ENCODE measurements at regions not wholly inside any gene's neighbourhood (a gene's known extent, or its start where the extent isn't known, plus 50 kb on each side); places are given as distances from the start of the nearest gene placed in this dataset.

DNA sequence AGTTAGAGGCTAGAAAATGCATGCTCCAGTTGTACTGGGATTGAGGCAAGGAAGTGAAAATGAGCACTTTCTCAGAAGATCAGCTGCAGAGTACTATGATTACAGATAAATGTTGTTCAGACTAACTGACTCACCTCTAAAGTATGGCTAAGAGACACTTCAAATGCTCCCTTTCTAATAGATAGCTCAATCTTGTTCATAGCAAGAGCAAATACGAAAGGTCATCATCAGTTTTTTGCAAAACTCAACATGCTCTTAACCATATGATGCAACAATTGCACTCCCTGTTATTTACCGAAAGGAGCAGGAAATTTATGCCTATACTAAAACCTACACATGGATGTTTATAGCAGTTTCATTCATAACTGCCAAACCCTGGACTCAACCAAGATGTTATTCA lies 838.4 kb upstream of the INTU start:
- POLR2A ChIA-PET, result no interaction called here
- DNase-seq (ENCODE audit: low spot score) (no peak), ATAC-seq (no peak)
- H3K27me3 Mint-ChIP-seq (ENCODE audit: low read depth), result no peaks in the 10 kb centered on the region
- H3K4me1 Mint-ChIP-seq, result 0 out of 2 replicates have a peak, but pooled peaks cover under 1% of the 10 kb centered on the region
- no peaks in the 10 kb centered on the region for H3K36me3 Mint-ChIP-seq
- CTCF ChIA-PET, result no interaction called here
- H3K27ac Mint-ChIP-seq, result no peak overlapping the region
- no peaks in the 10 kb centered on the region for H3K9me3 Mint-ChIP-seq
- TF ChIP-seq TEAD4 (CRISPR knock-in tag; IDR thresholded peaks at IDR 0.05), result no peak
- TF ChIP-seq, protein P1, sequence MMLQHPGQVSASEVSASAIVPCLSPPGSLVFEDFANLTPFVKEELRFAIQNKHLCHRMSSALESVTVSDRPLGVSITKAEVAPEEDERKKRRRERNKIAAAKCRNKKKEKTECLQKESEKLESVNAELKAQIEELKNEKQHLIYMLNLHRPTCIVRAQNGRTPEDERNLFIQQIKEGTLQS (CRISPR knock-in tag; conservative IDR thresholded peaks at IDR 0.05), result no peak
- TF ChIP-seq NR2C2 (CRISPR knock-in tag; IDR thresholded peaks at IDR 0.05), result no peak
- TF ChIP-seq ZNF263 (CRISPR knock-in tag; IDR thresholded peaks at IDR 0.05; ENCODE audit: low read depth), result no peak
- TF ChIP-seq NR1H2 (CRISPR knock-in tag; IDR thresholded peaks at IDR 0.05), result no peak
- no peak for TF ChIP-seq ESRRA (CRISPR knock-in tag; IDR thresholded peaks at IDR 0.05; ENCODE audit: borderline replicate concordance)
- no peak for TF ChIP-seq SOX15 (CRISPR knock-in tag; IDR thresholded peaks at IDR 0.05)
- no peak overlapping the region for H3K4me3 Mint-ChIP-seq

DNA sequence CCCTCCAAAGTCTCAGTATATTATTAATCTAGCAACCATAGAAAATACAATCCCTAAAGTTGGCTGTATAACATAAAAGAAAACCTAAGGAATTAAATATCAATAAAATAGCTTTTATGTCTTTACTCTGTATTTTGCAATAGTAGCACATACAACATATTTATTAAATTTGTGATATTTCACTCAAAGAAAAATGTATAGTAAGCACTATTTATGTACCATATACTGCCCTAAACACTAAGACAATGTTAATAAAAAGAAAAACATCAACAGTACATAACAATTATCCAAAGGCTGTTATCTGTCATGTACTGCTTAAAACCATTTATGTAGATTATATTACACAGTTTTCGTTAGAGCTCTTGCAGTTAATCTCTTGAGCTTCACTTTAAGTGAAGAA lies 834.5 kb upstream of the INTU start:
- H3K4me3 Mint-ChIP-seq, result no peak overlapping the region
- CTCF ChIA-PET, result no interaction called here
- peaks cover 13% of the 10 kb centered on the region for H3K4me1 Mint-ChIP-seq

DNA sequence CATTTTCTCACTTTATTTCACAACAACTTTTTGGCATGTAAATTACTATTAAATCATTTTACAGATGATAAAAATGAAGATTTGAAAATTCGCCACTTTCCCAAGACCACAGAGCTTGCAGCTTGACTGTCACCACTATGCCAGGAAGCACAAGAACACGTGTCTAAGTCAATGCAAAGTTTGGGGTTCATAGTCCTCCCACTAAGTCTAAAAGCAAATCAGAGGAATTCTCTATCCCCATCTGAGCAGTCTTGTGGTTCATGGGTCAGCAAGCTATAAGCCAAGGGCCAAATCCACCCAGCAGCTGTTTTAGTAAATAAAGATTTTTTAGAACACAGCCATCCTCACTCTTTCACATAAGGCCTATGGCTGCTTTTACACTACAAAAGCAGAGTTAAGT lies 833.3 kb upstream of the INTU start:
- H3K9me3 Mint-ChIP-seq, result no peaks in the 10 kb centered on the region
- ATAC-seq, result no peak

More for the DNA sequence above, 834.5 kb upstream of the INTU start:
- Mint-ChIP-seq H3K27me3 (ENCODE audit: low read depth) (no peaks in the 10 kb centered on the region), H3K9me3 (no peaks in the 10 kb centered on the region), H3K27ac (no peak overlapping the region), H3K36me3 (no peaks in the 10 kb centered on the region)
- POLR2A ChIA-PET, result no interaction called here
- ATAC-seq (no peak), DNase-seq (ENCODE audit: low spot score) (no peak)
- TF ChIP-seq SOX15 (CRISPR knock-in tag; IDR thresholded peaks at IDR 0.05), result no peak
- TF ChIP-seq, protein P2, sequence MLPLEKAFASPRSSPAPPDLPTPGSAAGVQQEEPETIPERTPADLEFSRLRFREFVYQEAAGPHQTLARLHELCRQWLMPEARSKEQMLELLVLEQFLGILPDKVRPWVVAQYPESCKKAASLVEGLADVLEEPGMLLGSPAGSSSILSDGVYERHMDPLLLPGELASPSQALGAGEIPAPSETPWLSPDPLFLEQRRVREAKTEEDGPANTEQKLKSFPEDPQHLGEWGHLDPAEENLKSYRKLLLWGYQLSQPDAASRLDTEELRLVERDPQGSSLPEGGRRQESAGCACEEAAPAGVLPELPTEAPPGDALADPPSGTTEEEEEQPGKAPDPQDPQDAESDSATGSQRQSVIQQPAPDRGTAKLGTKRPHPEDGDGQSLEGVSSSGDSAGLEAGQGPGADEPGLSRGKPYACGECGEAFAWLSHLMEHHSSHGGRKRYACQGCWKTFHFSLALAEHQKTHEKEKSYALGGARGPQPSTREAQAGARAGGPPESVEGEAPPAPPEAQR (CRISPR knock-in tag; IDR thresholded peaks at IDR 0.05), result no peak
- TF ChIP-seq, protein P3, sequence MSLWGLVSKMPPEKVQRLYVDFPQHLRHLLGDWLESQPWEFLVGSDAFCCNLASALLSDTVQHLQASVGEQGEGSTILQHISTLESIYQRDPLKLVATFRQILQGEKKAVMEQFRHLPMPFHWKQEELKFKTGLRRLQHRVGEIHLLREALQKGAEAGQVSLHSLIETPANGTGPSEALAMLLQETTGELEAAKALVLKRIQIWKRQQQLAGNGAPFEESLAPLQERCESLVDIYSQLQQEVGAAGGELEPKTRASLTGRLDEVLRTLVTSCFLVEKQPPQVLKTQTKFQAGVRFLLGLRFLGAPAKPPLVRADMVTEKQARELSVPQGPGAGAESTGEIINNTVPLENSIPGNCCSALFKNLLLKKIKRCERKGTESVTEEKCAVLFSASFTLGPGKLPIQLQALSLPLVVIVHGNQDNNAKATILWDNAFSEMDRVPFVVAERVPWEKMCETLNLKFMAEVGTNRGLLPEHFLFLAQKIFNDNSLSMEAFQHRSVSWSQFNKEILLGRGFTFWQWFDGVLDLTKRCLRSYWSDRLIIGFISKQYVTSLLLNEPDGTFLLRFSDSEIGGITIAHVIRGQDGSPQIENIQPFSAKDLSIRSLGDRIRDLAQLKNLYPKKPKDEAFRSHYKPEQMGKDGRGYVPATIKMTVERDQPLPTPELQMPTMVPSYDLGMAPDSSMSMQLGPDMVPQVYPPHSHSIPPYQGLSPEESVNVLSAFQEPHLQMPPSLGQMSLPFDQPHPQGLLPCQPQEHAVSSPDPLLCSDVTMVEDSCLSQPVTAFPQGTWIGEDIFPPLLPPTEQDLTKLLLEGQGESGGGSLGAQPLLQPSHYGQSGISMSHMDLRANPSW (CRISPR knock-in tag; conservative IDR thresholded peaks at IDR 0.05; ENCODE audit: low read depth), result no peak
- TF ChIP-seq JAZF1 (CRISPR knock-in tag; IDR thresholded peaks at IDR 0.05), result no peak
- TF ChIP-seq, protein P4, sequence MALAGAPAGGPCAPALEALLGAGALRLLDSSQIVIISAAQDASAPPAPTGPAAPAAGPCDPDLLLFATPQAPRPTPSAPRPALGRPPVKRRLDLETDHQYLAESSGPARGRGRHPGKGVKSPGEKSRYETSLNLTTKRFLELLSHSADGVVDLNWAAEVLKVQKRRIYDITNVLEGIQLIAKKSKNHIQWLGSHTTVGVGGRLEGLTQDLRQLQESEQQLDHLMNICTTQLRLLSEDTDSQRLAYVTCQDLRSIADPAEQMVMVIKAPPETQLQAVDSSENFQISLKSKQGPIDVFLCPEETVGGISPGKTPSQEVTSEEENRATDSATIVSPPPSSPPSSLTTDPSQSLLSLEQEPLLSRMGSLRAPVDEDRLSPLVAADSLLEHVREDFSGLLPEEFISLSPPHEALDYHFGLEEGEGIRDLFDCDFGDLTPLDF (CRISPR knock-in tag; IDR thresholded peaks at IDR 0.05), result no peak
- TF ChIP-seq FOXJ3 (CRISPR knock-in tag; IDR thresholded peaks at IDR 0.05; ENCODE audit: borderline replicate concordance), result no peak
- TF ChIP-seq KAT7 (CRISPR knock-in tag; IDR thresholded peaks at IDR 0.05; ENCODE audit: borderline replicate concordance), result no peak

More for the DNA sequence above, 833.3 kb upstream of the INTU start:
- H3K4me1 Mint-ChIP-seq, result peaks cover 13% of the 10 kb centered on the region
- H3K27ac Mint-ChIP-seq, result no peak overlapping the region
- CTCF ChIA-PET, result no interaction called here
- TF ChIP-seq NFATC4 (CRISPR knock-in tag; IDR thresholded peaks at IDR 0.05) (no peak), NR2C2 (CRISPR knock-in tag; IDR thresholded peaks at IDR 0.05) (no peak), RORB (CRISPR knock-in tag; IDR thresholded peaks at IDR 0.05) (no peak), RELA (CRISPR knock-in tag; IDR thresholded peaks at IDR 0.05; ENCODE audit: borderline replicate concordance) (no peak)
- TF ChIP-seq, protein P5, sequence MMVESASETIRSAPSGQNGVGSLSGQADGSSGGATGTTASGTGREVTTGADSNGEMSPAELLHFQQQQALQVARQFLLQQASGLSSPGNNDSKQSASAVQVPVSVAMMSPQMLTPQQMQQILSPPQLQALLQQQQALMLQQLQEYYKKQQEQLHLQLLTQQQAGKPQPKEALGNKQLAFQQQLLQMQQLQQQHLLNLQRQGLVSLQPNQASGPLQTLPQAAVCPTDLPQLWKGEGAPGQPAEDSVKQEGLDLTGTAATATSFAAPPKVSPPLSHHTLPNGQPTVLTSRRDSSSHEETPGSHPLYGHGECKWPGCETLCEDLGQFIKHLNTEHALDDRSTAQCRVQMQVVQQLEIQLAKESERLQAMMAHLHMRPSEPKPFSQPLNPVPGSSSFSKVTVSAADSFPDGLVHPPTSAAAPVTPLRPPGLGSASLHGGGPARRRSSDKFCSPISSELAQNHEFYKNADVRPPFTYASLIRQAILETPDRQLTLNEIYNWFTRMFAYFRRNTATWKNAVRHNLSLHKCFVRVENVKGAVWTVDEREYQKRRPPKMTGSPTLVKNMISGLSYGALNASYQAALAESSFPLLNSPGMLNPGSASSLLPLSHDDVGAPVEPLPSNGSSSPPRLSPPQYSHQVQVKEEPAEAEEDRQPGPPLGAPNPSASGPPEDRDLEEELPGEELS (CRISPR knock-in tag; IDR thresholded peaks at IDR 0.05), result no peak
- TF ChIP-seq, protein P6, sequence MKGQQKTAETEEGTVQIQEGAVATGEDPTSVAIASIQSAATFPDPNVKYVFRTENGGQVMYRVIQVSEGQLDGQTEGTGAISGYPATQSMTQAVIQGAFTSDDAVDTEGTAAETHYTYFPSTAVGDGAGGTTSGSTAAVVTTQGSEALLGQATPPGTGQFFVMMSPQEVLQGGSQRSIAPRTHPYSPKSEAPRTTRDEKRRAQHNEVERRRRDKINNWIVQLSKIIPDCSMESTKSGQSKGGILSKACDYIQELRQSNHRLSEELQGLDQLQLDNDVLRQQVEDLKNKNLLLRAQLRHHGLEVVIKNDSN (CRISPR knock-in tag; IDR thresholded peaks at IDR 0.05), result no peak
- H3K4me3 Mint-ChIP-seq, result no peak overlapping the region
- no peaks in the 10 kb centered on the region for H3K27me3 Mint-ChIP-seq (ENCODE audit: low read depth)
- DNase-seq (ENCODE audit: low spot score), result no peak
- H3K36me3 Mint-ChIP-seq, result no peaks in the 10 kb centered on the region
- POLR2A ChIA-PET, result interaction anchor here (1.0 kb wide), 1 partner anchor 25 kb away, joined by 3 read pairs; no protein-coding TSS in a partner anchor
